ENCODE measurements at regions not wholly inside any gene's neighbourhood (a gene's known extent, or its start where the extent isn't known, plus 50 kb on each side); places are given as distances from the start of the nearest gene placed in this dataset.
"Not testable (repeated sequence)": the region's sequence is repeated elsewhere in the genome, so short reads cannot be mapped to it uniquely, and the experiment has no call there.

GRCh38 chr5:17865966-17866365 lies 231.7 kb downstream of the TAF11L14 start:
- not testable (repeated sequence) for TF ChIP-seq CTCF, POLR2A, POLR2AphosphoS5 (IDR thresholded peaks at IDR 0.05)
